ENCODE measurements at regions not wholly inside any gene's neighbourhood (a gene's known extent, or its start where the extent isn't known, plus 50 kb on each side); places are given as distances from the start of the nearest gene placed in this dataset.

- no peak for TF ChIP-seq CTCF (IDR thresholded peaks at IDR 0.05; ENCODE audit: low read depth, low read length)
- no peak overlapping the region for H3K4me3 ChIP-seq (ENCODE audit: low read depth, low read length)
These were observed 179.1 kb downstream of the RDH14 start for GRCh38 chr2:18381386-18381785.

GRCh38 chr2:18380321-18380720, 180.1 kb downstream of the RDH14 start:
- no peak for TF ChIP-seq CTCF (IDR thresholded peaks at IDR 0.05; ENCODE audit: low read depth, low read length)
- H3K4me3 ChIP-seq (ENCODE audit: low read depth, low read length) = no peak overlapping the region

GRCh38 chr2:18379870-18380269, 180.6 kb downstream of the RDH14 start:
- no peak for TF ChIP-seq CTCF (IDR thresholded peaks at IDR 0.05; ENCODE audit: low read depth, low read length)

GRCh38 chr2:18378020-18378653, 182.3 kb downstream of the RDH14 start:
- no peak overlapping the region for H3K4me3 ChIP-seq (ENCODE audit: low read depth, low read length)
- TF ChIP-seq CTCF (IDR thresholded peaks at IDR 0.05; ENCODE audit: low read depth, low read length) = peak; percentile 70

More at GRCh38 chr2:18379870-18380269, 180.6 kb downstream of the RDH14 start:
- H3K4me3 ChIP-seq (ENCODE audit: low read depth, low read length) = no peak overlapping the region

GRCh38 chr2:18376936-18377335, 183.5 kb downstream of the RDH14 start:
- no peak for TF ChIP-seq CTCF (IDR thresholded peaks at IDR 0.05; ENCODE audit: low read depth, low read length)
- no peak overlapping the region for H3K4me3 ChIP-seq (ENCODE audit: low read depth, low read length)

- TF ChIP-seq CTCF (IDR thresholded peaks at IDR 0.05; ENCODE audit: low read depth, low read length) = no peak
These were observed 186.8 kb downstream of the RDH14 start for GRCh38 chr2:18373664-18374063.

GRCh38 chr2:18373081-18373480, 187.4 kb downstream of the RDH14 start:
- no peak overlapping the region for H3K4me3 ChIP-seq (ENCODE audit: low read depth, low read length)
- TF ChIP-seq CTCF (IDR thresholded peaks at IDR 0.05; ENCODE audit: low read depth, low read length) = no peak

More at GRCh38 chr2:18373664-18374063, 186.8 kb downstream of the RDH14 start:
- H3K4me3 ChIP-seq (ENCODE audit: low read depth, low read length) = no peak overlapping the region
